ENCODE measurements at regions not wholly inside any gene's neighbourhood (a gene's known extent, or its start where the extent isn't known, plus 50 kb on each side); places are given as distances from the start of the nearest gene placed in this dataset.
"Not testable (repeated sequence)": the region's sequence is repeated elsewhere in the genome, so short reads cannot be mapped to it uniquely, and the experiment has no call there.

- ATAC-seq (replicated peaks in 1 of 4) (no peak), DNase-seq (no peak)
- Mint-ChIP-seq H3K27me3 (no peaks in the 10 kb centered on the region), H3K27ac (no peak overlapping the region), H3K4me1 (no peaks in the 10 kb centered on the region), H3K4me3 (no peak overlapping the region), H3K9me3 (peaks cover 17 to 21% (median 19%) of the 10 kb centered on the region in 3 donors), H3K36me3 (no peaks in the 10 kb centered on the region)
- Histone ChIP-seq H3K4me1 (ENCODE audit: control insufficient read depth in 1 of 2, extremely low read depth in 1 of 2, insufficient read depth in 2 of 2, low read length in 2 of 2) (no peaks in the 10 kb centered on the region), H3K4me3 (ENCODE audit: control insufficient read depth in 1 of 2, extremely low read depth in 1 of 2, low read length in 1 of 2) (no peak overlapping the region), H3K9me3 (peaks cover 2% of the 10 kb centered on the region), H3K27ac (ENCODE audit: low read length) (no peak overlapping the region), H3K27me3 (replicated peaks in 1 of 2; ENCODE audit: control insufficient read depth in 2 of 2, extremely low read depth in 1 of 2, insufficient read depth in 2 of 2, low read length in 1 of 2) (no peaks in the 10 kb centered on the region), H3K36me3 (ENCODE audit: control insufficient read depth in 2 of 2, extremely low read depth in 1 of 2, insufficient read depth in 1 of 2, low read length in 1 of 2) (no peaks in the 10 kb centered on the region)
- POLR2A ChIA-PET: interaction anchor here in 1 of 2 donors (0.6 kb wide), 1 partner anchor 815 kb away, joined by 3 read pairs; no protein-coding TSS in a partner anchor
- CTCF ChIA-PET: no interaction called here
- WGBS (ENCODE audit: insufficient coverage): 75% methylated on average over 2 of the region's 4 CpGs
Measured at GRCh38 chr7:67671006-67671548, 674.4 kb downstream of the TYW1 start.

- DNase-seq (no peak), ATAC-seq (replicated peaks in 1 of 4) (no peak)
- Mint-ChIP-seq H3K9me3 (peaks cover 25 to 28% (median 27%) of the 10 kb centered on the region in 3 donors), H3K4me3 (no peak overlapping the region), H3K27ac (no peak overlapping the region), H3K27me3 (no peaks in the 10 kb centered on the region), H3K4me1 (no peaks in the 10 kb centered on the region), H3K36me3 (no peaks in the 10 kb centered on the region)
- POLR2A ChIA-PET: interaction anchor here in 1 of 2 donors (0.6 kb wide), 1 partner anchor 252 kb away, joined by 3 read pairs; no protein-coding TSS in a partner anchor
- Histone ChIP-seq H3K36me3 (ENCODE audit: control insufficient read depth in 2 of 2, extremely low read depth in 1 of 2, insufficient read depth in 1 of 2, low read length in 1 of 2) (no peaks in the 10 kb centered on the region), H3K4me1 (ENCODE audit: control insufficient read depth in 1 of 2, extremely low read depth in 1 of 2, insufficient read depth in 2 of 2, low read length in 2 of 2) (no peaks in the 10 kb centered on the region), H3K9me3 (peaks cover 2% of the 10 kb centered on the region), H3K27me3 (replicated peaks in 1 of 2; ENCODE audit: control insufficient read depth in 2 of 2, extremely low read depth in 1 of 2, insufficient read depth in 2 of 2, low read length in 1 of 2) (no peaks in the 10 kb centered on the region), H3K27ac (ENCODE audit: low read length) (no peak overlapping the region), H3K4me3 (ENCODE audit: control insufficient read depth in 1 of 2, extremely low read depth in 1 of 2, low read length in 1 of 2) (no peak overlapping the region)
- CTCF ChIA-PET: interaction anchor here in 1 of 2 donors (0.6 kb wide), 1 partner anchor 61 kb away, joined by 3 read pairs; no protein-coding TSS in a partner anchor
- WGBS (ENCODE audit: insufficient coverage): no CpG with 5 or more reads among the region's 3 CpGs
Measured at GRCh38 chr7:67673861-67674260, 677.2 kb downstream of the TYW1 start.

GRCh38 chr7:67674862-67675261, 678.2 kb downstream of the TYW1 start:
- ATAC-seq (replicated peaks in 1 of 4); H3K27me3 ChIP-seq (replicated peaks in 1 of 2; ENCODE audit: control insufficient read depth in 2 of 2, extremely low read depth in 1 of 2, insufficient read depth in 2 of 2, low read length in 1 of 2); H3K36me3 ChIP-seq (ENCODE audit: control insufficient read depth in 2 of 2, extremely low read depth in 1 of 2, insufficient read depth in 1 of 2, low read length in 1 of 2); H3K4me1 ChIP-seq (ENCODE audit: control insufficient read depth in 1 of 2, extremely low read depth in 1 of 2, insufficient read depth in 2 of 2, low read length in 2 of 2); POLR2A ChIA-PET; H3K27ac ChIP-seq (ENCODE audit: low read length); H3K9me3 ChIP-seq; H3K4me3 Mint-ChIP-seq; H3K36me3 Mint-ChIP-seq; H3K4me3 ChIP-seq (ENCODE audit: control insufficient read depth in 1 of 2, extremely low read depth in 1 of 2, low read length in 1 of 2); H3K27ac Mint-ChIP-seq; H3K4me1 Mint-ChIP-seq; CTCF ChIA-PET; H3K27me3 Mint-ChIP-seq; DNase-seq: not testable (repeated sequence)
- H3K9me3 Mint-ChIP-seq: peaks cover 21 to 29% (median 28%) of the 10 kb centered on the region in 3 donors
- no CpG with 5 or more reads among the region's 5 CpGs for WGBS (ENCODE audit: insufficient coverage)

- Histone ChIP-seq H3K4me3 (ENCODE audit: control insufficient read depth in 1 of 2, extremely low read depth in 1 of 2, low read length in 1 of 2) (no peak overlapping the region), H3K27ac (ENCODE audit: low read length) (no peak overlapping the region), H3K4me1 (ENCODE audit: control insufficient read depth in 1 of 2, extremely low read depth in 1 of 2, insufficient read depth in 2 of 2, low read length in 2 of 2) (no peaks in the 10 kb centered on the region), H3K9me3 (no peaks in the 10 kb centered on the region), H3K27me3 (replicated peaks in 1 of 2; ENCODE audit: control insufficient read depth in 2 of 2, extremely low read depth in 1 of 2, insufficient read depth in 2 of 2, low read length in 1 of 2) (no peaks in the 10 kb centered on the region), H3K36me3 (ENCODE audit: control insufficient read depth in 2 of 2, extremely low read depth in 1 of 2, insufficient read depth in 1 of 2, low read length in 1 of 2) (no peaks in the 10 kb centered on the region)
- ATAC-seq (replicated peaks in 1 of 4) (no peak), DNase-seq (no peak)
- H3K4me3 Mint-ChIP-seq: no peak overlapping the region
- H3K27ac Mint-ChIP-seq: no peak overlapping the region
- H3K4me1 Mint-ChIP-seq: no peaks in the 10 kb centered on the region
- no peaks in the 10 kb centered on the region for H3K27me3 Mint-ChIP-seq
- no CpG with 5 or more reads among the region's 2 CpGs for WGBS (ENCODE audit: insufficient coverage)
- peaks cover 21 to 35% (median 27%) of the 10 kb centered on the region in 3 donors for H3K9me3 Mint-ChIP-seq
- CTCF ChIA-PET: no interaction called here
- H3K36me3 Mint-ChIP-seq: no peaks in the 10 kb centered on the region
- POLR2A ChIA-PET: no interaction called here
Measured at GRCh38 chr7:67675971-67676370, 679.3 kb downstream of the TYW1 start.

- peaks cover 11 to 35% (median 14%) of the 10 kb centered on the region in 3 donors for H3K9me3 Mint-ChIP-seq
- POLR2A ChIA-PET: no interaction called here
- H3K27me3 Mint-ChIP-seq: no peaks in the 10 kb centered on the region
- Histone ChIP-seq H3K36me3 (ENCODE audit: control insufficient read depth in 2 of 2, extremely low read depth in 1 of 2, insufficient read depth in 1 of 2, low read length in 1 of 2) (no peaks in the 10 kb centered on the region), H3K27ac (ENCODE audit: low read length) (no peak overlapping the region), H3K27me3 (replicated peaks in 1 of 2; ENCODE audit: control insufficient read depth in 2 of 2, extremely low read depth in 1 of 2, insufficient read depth in 2 of 2, low read length in 1 of 2) (no peaks in the 10 kb centered on the region), H3K4me3 (ENCODE audit: control insufficient read depth in 1 of 2, extremely low read depth in 1 of 2, low read length in 1 of 2) (no peak overlapping the region), H3K4me1 (ENCODE audit: control insufficient read depth in 1 of 2, extremely low read depth in 1 of 2, insufficient read depth in 2 of 2, low read length in 2 of 2) (no peaks in the 10 kb centered on the region), H3K9me3 (no peaks in the 10 kb centered on the region)
- ATAC-seq (replicated peaks in 1 of 4): no peak
- H3K4me3 Mint-ChIP-seq: no peak overlapping the region
- CTCF ChIA-PET: no interaction called here
- H3K4me1 Mint-ChIP-seq: no peaks in the 10 kb centered on the region
- no peak for DNase-seq
- WGBS (ENCODE audit: insufficient coverage): 74% methylated on average over 4 of the region's 4 CpGs
- no peaks in the 10 kb centered on the region for H3K36me3 Mint-ChIP-seq
- no peak overlapping the region for H3K27ac Mint-ChIP-seq
Measured at GRCh38 chr7:67678419-67678818, 681.8 kb downstream of the TYW1 start.

- Histone ChIP-seq H3K36me3 (ENCODE audit: control insufficient read depth in 2 of 2, extremely low read depth in 1 of 2, insufficient read depth in 1 of 2, low read length in 1 of 2) (no peaks in the 10 kb centered on the region), H3K27me3 (replicated peaks in 1 of 2; ENCODE audit: control insufficient read depth in 2 of 2, extremely low read depth in 1 of 2, insufficient read depth in 2 of 2, low read length in 1 of 2) (no peaks in the 10 kb centered on the region), H3K27ac (ENCODE audit: low read length) (no peak overlapping the region), H3K9me3 (no peaks in the 10 kb centered on the region), H3K4me1 (ENCODE audit: control insufficient read depth in 1 of 2, extremely low read depth in 1 of 2, insufficient read depth in 2 of 2, low read length in 2 of 2) (no peaks in the 10 kb centered on the region), H3K4me3 (ENCODE audit: control insufficient read depth in 1 of 2, extremely low read depth in 1 of 2, low read length in 1 of 2) (no peak overlapping the region)
- 87% methylated on average over 2 of the region's 4 CpGs for WGBS (ENCODE audit: insufficient coverage)
- H3K36me3 Mint-ChIP-seq: no peaks in the 10 kb centered on the region
- DNase-seq (no peak), ATAC-seq (replicated peaks in 1 of 4) (no peak)
- ChIA-PET CTCF (no interaction called here), POLR2A (no interaction called here)
- peaks cover 4 to 21% (median 11%) of the 10 kb centered on the region in 3 donors for H3K9me3 Mint-ChIP-seq
- H3K4me3 Mint-ChIP-seq: no peak overlapping the region
- no peaks in the 10 kb centered on the region for H3K27me3 Mint-ChIP-seq
- no peaks in the 10 kb centered on the region for H3K4me1 Mint-ChIP-seq
- no peak overlapping the region for H3K27ac Mint-ChIP-seq
Measured at GRCh38 chr7:67683628-67684027, 687.0 kb downstream of the TYW1 start.

- CTCF ChIA-PET: no interaction called here
- H3K27ac Mint-ChIP-seq: no peak overlapping the region
- ATAC-seq (replicated peaks in 1 of 4): no peak
Measured at GRCh38 chr7:67690700-67691099, 694.1 kb downstream of the TYW1 start.

More at GRCh38 chr7:67690700-67691099, 694.1 kb downstream of the TYW1 start:
- Histone ChIP-seq H3K9me3 (no peaks in the 10 kb centered on the region), H3K27me3 (replicated peaks in 1 of 2; ENCODE audit: control insufficient read depth in 2 of 2, extremely low read depth in 1 of 2, insufficient read depth in 2 of 2, low read length in 1 of 2) (no peaks in the 10 kb centered on the region), H3K4me3 (ENCODE audit: control insufficient read depth in 1 of 2, extremely low read depth in 1 of 2, low read length in 1 of 2) (no peak overlapping the region), H3K27ac (ENCODE audit: low read length) (no peak overlapping the region), H3K36me3 (ENCODE audit: control insufficient read depth in 2 of 2, extremely low read depth in 1 of 2, insufficient read depth in 1 of 2, low read length in 1 of 2) (no peaks in the 10 kb centered on the region), H3K4me1 (ENCODE audit: control insufficient read depth in 1 of 2, extremely low read depth in 1 of 2, insufficient read depth in 2 of 2, low read length in 2 of 2) (no peaks in the 10 kb centered on the region)
- Mint-ChIP-seq H3K4me1 (no peaks in the 10 kb centered on the region), H3K27me3 (no peaks in the 10 kb centered on the region), H3K36me3 (no peaks in the 10 kb centered on the region), H3K9me3 (peaks cover 2 to 18% (median 8%) of the 10 kb centered on the region in 3 donors), H3K4me3 (no peak overlapping the region)
- no CpG with 5 or more reads among the region's 1 CpG for WGBS (ENCODE audit: insufficient coverage)
- POLR2A ChIA-PET: no interaction called here
- DNase-seq: no peak
